CD4-positive, alpha-beta T cell treated with Interleukin-4 for 1 hour (primary cell): ENCODE measurements at regions not wholly inside any gene's neighbourhood (a gene's known extent, or its start where the extent isn't known, plus 50 kb on each side); places are given as distances from the start of the nearest gene placed in this dataset.

Experiments
- DNase-seq, 2 donors: peaks; one replicate each; pipeline ENCODE4 v3.0.0-alpha.2; 2020 to 2022

DNA sequence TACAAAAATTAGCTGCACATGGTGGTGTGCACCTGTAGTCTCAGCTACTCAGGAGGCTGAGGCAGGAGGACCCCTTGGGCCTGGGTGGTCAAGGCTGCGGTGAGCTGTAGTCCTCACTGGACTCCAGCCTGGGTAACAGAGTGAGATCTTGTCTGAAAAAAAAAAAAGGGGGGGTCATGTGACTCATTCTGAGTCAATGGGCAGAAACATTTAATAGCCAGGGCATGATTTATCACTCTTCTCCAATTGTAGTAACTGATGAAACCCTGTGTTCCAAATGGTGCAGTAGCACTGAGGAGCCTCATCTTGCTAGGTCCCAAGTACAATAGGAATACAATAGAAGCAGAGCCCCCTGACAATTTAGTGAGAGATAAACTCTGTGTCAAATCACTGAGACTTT lies 78.9 kb upstream of the CCDC68 start:
- no peak for DNase-seq

DNA sequence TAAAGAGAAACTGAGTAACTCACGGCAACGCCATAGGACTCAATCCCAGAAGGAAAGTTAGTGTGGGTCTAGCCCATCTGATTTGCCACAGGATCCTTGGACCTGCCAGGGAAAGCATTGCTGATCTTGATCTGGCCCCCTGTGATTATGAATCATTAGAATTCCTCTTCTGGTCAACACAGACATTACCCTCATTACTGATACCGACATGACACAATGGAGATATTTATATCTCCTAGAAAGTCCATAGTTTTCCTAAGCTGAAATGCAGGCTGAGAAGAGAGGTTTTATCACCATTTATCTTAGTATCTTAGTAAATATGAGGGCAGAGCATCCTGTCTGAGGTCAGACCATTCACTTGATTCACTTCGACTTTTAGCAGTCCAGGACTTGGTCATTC lies 75.5 kb upstream of the CCDC68 start:
- no peak for DNase-seq

DNA sequence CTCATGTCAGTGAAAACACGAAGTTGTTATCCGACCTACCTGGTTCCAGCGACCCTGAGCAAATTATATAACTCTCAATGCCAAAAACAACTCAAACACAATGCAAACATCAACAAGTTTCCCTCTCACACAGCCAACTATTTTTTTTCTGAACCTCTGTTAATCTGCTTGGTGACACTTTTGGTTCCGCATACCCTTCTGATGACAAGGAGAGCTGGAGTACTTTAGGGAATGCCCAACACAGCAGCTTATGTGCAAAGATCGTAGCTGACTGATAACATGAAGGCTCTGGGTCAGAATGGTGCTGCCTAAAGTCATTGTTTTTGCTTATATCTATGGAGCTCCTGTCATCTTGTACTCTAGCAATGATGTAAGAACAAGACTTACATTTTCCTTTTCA lies 72.7 kb upstream of the CCDC68 start:
- no peak for DNase-seq

DNA sequence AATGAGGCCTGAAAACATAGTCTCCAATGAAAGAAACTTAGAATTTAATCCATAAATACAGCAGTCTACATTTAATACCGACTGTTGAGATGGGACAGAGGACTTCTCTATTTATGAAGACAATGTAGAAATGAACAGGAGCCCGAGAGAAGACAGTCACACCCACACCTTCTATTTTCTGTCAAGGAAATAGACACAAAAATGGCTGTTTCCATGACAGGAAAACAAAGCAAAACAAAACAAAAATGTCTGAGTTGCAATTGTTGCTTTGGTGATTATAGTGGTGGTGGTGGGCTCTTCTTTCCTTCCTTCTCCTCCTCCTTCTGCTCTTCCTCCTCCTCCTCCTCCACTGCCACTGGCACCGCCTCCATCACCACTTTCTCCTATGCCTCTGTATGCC lies 72.3 kb upstream of the CCDC68 start:
- DNase-seq = no peak

DNA sequence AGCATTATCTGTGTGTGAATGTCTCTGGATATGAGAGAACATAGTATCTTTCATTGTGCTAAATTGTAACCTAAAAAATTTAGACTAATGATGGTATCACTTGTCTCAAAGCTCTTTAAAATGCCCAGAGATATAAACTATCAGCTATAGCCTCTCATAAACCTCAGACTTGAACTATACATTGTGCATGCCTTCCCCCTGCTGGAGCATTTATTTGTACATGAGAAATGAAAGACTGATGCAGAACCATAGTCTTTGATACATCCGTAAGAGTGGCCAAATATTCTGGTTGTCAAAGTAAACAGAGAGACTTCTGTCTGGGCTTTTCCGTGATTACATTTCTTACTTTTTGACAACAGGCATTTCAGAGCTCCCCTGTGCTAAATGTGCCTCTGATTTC lies 71.9 kb upstream of the CCDC68 start:
- no peak for DNase-seq

DNA sequence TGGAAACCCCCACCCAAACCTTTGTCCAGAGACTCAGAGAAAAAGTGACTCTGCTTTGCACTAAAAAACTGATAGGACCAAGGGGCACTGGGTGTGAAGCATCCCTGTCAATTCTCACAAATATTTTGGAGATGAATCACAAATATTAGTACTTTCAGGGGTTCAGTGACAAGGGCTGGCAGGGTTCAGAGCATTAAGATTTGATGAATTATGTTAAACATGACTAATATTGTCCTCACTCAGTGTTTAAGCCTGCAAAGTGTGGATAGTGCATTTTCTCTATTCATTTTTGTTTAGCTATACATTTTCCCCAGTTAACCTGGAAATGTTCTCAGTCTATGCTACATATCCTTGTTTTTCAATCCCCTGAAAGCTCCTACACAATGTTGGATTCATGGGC lies 65.3 kb upstream of the CCDC68 start:
- DNase-seq = no peak

DNA sequence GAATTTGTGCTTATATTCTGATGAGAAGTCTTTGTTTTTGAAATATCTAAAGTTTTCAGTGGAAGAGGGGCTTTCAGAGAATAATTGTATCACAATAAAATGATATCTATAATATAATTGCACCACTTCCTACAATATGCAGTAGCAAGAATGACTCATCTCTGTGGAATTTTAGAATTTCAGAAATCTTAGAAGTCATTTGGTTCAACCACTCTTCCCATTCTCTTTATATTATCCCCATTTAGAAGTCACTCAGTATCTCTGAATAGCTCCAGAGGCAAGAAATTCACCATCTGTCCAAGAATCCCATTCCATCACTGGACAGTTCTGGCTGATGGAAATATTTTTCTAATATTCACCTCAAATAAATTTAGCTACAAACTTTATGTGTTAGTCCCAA lies 59.3 kb upstream of the CCDC68 start:
- DNase-seq = no peak

DNA sequence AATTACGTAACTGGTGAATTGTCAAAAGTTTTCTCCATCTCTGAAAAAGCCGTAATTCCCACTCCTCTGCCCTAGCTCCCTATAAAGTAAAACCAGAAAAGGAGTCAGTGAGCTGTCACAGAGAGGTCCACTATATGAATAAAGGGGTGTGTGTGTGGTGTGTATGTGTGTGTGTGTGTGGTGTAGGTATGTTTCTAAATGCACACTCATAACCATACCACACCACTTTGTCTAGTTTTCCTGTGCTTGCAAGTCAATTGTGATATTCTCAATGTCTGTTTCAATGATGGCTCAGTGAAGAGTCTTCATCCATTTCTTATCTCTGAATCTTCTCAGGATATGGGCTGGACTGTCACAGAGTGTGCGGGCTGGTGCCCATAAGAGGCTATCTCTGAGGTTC lies 54.8 kb upstream of the CCDC68 start:
- no peak for DNase-seq

DNA sequence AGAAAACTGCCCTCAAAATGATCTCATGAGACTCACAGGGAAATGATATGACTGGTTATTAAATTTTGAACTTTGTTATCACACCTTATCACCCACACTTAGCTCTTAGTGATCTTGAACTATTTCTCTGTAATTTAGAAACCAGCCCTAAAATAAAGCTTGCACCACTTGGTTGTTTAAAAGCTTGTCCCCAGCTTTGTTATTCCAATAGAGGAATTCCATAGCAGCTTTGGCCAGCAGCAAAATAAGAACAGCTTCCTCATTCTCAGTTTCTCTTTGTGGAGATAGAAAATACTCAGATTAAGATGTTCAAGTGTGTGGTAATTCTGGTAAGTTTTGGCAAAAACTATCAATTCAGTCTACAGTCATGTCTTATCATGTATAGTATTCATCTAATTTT lies 54.4 kb upstream of the CCDC68 start:
- no peak for DNase-seq

DNA sequence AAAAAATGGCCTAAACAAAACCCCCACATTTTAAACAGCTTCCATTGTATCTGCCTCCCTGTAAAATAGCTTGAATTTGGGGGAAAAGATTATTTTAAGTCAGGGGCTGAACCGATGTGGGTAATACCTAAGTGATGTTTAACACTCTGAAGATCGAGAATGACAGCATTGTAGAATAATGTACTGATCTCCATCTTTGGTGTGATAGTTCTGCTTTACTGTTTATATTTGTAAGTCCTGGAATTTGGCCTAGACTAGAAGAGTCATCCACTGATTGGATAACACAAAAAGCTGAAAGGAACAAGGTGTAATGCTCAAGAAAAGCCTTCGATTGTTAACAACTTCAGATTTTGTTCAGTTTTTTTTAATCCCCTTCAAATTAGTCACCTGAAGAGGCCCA lies 53.8 kb upstream of the CCDC68 start:
- no peak for DNase-seq

DNA sequence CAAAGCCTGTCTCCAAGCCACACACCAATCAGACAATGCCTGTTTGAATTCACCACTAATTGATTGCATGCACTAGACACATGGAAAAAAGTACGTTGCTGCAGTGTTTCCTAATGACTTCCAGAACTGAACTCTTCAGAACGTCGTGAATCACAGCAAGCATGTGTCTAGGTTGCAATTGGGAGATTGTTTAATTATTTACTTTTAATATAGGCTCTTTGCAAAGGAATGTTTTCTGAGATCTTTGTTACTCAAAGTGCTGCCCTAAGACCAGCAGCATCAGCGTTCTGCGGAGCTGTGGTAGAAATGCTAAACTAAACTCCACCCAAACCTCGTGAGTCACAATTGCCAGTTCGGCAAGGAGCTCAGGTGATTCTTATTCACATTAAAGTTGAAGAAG lies 52.7 kb upstream of the CCDC68 start:
- DNase-seq = no peak
